GM19463 (cell line): ENCODE measurements at regions not wholly inside any gene's neighbourhood (a gene's known extent, or its start where the extent isn't known, plus 50 kb on each side); places are given as distances from the start of the nearest gene placed in this dataset.

Source experiments
- ATAC-seq: cut with Tn5 transposase; IDR thresholded peaks from one replicate; pipeline ENCODE4 v1.9.1; 2021; ENCODE audit warnings: mild to moderate bottlenecking, moderate library complexity; ENCODE audit not compliant: unreplicated experiment

DNA sequence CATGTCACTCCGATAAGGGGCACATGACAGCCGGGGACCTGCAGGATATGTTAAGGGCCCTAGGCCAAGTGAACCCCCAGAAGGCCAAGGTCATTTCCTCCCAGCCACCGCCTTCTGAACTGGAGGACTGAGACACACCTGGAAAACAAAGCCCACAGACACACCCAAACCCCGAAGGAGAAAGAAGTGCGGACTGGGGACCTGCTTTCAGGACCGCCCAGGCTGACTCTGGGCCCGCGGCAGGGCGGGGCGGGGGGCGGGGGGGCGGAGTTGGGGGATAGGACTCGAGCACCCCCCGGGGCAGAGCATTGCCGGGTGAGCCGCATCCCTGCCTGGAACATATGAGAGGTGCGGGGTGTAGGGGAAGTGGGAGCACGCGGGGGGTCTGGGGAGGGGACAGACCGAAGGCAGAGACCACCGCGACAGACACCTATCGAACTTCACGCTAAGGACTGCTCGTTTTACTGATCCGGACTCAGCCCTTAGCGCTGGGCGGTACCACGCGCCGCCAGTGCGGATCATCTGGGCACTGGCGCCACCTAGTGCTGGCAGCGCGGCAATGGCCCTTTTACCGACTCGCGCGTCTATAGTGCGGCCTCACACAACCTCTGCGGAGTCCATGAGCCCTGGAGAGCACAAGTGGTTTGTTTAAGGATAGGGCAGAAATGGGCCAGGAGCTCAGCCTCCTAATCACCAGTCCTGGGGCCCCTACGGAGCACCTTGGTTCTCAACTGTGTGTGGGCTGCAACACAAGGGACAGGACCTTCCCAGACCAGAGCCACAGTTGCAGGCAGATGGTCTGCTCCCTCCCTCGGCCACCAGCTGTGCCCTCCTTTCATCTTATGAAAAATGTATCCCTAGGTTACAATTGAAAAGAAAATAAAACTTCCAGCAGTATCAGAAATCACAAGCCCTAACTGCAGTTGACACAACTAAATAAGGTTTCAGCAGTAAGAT lies 157.6 kb downstream of the HERPUD2 start:
- ATAC-seq, result peak; percentile 99

DNA sequence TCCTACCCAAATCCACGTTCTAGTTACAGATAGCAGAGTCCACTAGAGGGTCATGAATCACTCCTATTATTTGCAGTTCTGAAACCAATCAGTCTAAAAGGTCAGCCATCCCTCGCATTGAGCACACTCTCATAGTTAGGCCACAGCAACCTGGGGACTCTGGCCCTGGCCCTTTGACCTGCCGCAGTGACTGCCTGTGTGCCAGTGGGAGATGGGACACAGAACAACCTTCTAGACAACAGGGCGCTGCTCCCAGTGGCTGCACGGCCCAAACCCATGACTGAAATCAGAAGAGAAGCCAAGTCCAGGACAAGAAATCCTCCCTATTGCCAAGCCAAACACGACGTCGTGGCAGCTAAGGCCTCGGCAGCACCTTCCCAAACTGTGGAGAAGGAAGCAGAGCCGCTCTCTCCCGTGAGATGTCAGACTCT lies 158.5 kb downstream of the HERPUD2 start:
- ATAC-seq, result no peak

DNA sequence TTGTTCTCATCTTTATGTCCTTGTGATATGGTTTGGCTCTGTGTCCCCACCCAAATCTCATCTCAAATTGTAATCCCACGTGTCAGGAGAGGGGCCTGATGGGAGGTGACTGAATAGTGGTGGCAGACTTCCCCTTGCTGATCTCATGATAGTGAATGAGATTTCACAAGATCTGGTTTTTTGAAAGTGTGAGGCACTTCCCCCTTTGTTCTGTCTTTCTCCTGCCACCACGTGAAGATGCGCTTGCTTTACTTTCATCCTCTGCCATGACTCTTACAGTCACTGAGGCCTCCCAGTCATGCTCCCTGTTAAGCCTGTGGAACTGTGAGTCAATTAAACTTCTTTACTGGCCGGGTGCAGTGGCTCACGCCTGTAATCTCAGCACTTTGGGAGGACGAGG lies 161.0 kb downstream of the HERPUD2 start:
- ATAC-seq, result no peak

DNA sequence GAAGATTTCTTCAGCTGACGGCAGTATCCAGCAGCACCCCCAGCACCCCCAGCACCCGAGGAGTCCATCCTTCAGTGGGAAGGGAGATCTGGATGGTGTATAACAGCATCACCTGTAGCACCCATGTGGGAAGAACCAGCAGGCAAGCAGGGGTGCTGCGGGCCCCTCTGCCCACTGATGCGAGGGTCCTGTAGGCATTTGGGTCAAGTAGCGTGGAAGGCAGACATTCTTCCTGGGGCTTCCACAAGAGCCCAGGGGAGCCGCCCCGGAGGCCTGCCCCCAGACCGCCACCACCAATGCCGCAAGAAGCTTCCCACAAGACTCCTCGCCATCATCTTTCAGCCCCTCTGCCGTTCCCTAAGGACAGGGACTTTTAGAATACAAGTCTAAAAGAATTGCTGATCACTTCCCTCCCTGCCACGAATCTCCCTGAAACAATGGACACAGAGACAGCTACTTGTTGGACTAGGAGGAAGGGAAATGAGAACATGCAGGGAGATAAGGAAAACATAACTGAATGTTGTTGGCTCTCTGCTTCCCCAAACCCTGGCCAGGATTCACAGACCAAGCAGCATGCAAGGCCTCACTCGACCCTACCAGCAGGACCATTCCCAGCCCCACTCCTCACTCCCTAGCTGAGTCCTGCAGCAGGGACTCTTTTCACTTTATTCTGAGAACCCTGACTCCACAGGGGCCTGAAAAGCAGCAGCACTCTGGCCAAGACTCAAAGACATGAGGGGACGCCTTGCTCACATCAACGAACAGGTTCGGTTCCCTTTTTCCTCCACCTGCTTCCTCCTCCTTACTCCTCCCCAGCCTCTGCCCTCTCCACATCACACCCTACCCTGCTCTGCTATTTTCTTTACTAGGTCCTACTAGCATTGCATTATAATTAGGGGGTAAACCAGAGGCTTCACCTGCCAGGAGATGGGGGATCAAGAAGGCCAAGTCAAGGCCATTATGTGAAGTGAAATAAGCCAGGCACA lies 164.5 kb downstream of the HERPUD2 start:
- no peak for ATAC-seq

DNA sequence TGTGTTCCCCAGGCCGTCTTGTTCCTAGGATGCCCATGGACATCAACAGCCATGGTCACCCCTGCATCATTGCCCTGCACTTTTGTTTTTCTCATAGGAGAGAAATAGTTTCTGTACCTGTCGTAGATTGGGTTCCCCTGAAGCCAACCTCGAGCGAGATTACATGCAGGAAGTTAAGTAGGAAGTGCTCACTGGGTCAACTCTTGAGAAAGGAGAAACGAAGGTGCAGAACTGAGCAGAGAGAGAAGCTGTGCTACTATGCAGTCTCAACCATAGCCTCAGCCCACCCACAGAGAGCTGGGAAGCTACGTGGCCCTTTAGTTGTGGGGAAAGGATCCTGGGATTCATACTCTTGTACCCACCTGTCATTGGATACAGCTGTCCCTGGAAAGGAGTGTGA lies 165.2 kb downstream of the HERPUD2 start:
- ATAC-seq, result no peak

DNA sequence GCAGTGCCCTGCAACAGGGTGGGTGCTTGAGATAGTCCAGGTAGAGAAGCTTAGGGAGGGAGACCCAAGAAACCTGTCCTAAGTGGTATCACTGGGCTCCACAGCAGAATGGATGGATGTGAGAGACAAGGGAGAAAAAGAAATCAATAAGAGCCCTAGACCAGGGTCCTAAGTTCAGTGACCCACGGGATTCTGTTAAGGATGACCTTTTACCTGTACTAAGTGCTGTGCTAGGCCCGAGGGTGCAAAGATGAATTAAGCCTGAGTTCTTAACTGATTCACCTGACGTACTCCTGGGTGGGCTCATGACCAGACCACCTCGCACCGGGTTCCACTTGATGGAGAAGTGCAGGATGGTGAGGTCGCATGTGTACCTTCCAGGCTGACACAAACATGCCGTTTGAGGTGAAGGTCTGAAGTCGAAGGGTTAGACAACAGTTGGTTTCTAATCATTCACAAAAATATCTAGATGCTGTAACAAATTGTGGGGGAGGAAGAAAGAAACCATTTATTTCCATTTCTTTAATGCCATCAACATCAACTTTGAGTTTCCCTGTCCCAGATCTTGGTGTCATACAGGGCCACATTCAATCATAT lies 166.5 kb downstream of the HERPUD2 start:
- ATAC-seq, result no peak

DNA sequence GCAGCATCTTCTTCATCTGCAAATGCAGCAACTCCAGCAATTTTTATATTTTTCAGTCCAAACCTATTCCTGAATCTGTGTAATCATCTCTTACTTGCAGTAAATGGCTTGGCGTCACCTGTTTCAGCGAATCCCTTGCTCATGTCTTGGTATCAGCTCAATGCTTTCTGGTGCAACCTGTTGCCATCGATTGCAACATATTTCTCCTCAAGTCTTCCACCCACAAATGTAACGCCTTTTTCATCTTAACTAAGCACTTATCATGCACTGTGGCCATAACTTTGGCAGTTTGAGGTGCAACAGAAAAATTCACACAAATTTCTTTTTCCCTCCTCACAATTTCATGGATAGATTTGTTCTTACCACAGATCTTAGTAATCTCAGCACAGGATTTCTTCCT lies 168.3 kb downstream of the HERPUD2 start:
- no peak for ATAC-seq

DNA sequence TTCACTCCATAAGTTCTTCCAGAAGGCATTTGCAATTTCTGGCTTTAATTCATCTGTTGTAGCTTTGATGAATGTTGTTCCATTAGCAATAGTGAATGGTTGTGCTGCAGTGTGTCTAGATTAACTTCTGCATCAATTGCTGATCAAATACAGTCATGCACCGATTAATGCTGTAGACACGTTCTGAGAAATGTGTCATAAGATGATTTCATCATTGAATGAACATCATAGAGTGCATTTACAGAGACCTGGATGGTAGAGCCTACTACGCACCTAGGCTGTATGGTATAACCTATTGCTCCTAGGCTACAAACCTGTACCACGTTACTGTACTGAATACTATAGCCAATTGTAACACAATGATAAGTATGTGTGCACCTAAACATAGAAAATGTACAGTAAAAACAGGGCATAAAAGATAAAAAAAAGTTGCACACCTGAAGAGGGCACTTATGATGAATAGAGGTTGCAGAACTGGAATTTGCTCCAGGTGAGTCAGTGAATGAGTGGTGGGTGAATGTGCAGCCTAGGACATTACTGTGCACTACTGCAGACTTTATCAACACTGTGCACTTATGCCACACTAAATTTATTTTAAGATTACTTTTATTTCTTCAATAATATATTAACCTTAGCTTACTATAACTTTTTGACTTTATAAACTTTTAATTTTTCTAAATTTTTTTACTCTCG lies 170.7 kb downstream of the HERPUD2 start:
- no peak for ATAC-seq

DNA sequence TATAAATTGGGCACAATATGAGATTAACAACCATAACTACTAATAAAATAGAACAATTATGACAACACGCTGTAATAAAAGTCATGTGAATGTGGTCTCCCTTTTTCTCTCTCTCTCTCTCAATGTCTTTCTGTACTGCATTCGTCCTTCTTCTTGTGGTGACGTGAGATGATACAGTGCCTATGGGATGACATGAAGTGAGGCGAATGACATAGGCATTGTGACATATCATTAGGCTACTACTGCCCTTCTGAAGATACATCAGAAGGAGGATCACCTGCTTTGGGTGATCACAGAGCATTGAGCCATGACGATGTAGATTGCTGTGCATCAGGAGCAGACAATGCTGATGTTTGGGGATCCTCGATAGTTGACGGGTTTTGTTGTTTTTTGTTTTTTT lies 171.6 kb downstream of the HERPUD2 start:
- ATAC-seq, result no peak

DNA sequence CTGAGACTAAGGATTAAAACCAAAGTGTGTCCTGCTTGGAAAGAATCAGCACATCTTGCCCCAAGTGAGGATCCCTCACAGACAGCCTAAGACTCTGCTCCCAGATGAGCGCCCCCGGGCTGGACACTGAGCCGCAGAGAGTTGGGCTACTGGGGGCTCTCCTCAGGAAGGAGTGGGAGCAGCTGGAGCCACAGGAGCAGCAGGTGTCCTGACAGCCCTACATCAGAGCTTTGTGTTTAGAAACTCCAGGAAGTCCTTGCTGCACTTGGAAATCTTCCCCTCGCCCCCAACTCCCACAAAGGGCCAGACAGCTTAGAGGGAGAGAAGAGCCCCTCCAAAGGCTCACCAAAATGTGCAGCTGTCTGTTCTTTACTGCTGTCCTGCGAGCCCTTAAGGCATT lies 172.2 kb downstream of the HERPUD2 start:
- ATAC-seq, result no peak

DNA sequence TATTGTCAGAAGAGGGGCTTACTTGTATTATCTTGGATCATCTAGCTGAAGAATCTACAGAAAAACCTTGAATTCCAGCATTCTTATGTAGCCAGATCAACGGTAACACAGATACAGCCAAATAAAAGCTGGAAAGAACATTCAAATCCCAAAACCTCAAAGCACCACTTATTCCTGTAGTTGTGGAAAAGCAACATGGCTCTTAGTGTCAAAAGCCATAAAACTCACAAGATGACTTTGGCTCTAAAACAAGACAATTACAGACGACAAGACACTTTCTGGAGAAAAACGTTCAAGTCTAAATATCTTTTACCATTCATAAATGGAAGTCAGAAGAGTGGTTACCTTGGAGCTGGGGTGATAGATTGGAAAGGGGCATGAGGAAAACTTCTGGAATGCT lies 173.0 kb downstream of the HERPUD2 start:
- ATAC-seq, result no peak

DNA sequence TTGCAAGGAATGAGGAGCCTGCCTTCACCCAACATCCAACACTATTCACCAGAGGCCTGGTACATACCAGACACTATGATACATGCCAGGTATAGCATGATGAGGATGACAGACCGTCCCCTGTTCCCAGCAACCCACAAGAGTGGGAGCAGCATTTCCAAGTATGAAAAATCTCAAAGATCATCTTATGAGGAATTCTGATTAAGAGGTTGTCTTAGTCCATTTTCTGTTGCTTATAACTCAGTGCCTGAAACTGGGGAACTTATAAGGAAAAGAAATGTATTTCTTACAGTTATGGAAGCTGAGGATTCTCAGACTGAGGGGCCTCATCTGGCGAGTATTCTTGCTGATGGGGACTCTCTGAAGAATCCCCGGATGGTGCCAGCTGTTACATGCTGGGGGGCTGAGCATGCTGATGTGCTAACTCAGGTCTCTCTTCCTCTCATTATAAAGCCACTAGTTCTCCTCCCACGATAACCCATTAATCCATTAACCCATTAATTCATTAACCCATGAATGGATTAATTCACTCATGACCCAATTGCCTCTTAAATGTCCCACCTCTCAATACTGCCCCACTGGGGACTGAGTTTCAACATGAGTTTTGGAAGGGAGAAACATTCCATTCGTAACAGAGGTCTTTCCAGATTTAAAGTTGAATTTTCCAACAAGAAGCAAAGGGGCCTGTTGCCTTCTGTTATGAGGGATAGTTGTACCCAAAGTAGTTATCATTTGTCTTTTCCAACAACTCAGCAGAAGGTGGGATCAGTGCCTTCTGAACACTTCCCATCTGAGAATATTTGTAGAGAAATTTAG lies 173.9 kb downstream of the HERPUD2 start:
- no peak for ATAC-seq

DNA sequence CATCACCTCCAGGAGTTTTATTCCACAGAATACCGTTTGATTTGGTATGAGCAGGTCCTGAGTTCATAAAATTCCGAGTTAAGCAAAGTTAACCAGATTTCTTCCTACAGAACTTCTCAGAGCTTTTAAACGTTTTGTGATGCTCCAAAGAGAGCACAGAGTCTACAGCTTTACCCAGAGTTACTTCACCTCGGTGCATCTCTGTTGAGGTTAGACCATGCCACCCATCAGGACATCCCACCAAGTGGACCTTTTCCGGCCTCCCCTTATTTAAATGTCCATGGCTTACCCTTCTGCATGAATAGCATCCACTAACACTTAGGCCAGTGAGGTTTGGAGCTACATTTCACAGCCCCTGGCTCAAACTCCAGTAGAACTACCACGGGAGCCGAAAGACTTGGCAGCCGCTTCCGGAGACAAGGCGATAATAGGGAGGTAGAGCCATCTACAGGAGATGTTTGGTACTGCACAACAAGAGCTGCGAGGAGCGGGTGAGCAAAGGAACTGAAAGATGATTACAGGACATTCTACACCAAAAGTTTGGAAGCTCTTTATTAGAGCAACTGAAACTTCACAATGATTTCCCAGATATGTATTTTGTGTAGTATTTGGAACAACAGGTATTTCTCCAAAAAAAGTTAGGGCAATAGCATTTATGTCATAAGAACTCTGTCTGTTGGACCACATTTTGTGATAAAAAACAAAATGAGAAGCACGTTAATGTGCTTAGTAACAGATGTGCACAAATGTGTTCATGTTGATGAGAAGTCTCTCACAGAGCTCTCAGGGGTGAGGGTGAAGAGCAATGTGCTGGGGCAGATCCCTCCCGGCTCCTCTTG lies 174.7 kb downstream of the HERPUD2 start:
- ATAC-seq, result peak; percentile 76

DNA sequence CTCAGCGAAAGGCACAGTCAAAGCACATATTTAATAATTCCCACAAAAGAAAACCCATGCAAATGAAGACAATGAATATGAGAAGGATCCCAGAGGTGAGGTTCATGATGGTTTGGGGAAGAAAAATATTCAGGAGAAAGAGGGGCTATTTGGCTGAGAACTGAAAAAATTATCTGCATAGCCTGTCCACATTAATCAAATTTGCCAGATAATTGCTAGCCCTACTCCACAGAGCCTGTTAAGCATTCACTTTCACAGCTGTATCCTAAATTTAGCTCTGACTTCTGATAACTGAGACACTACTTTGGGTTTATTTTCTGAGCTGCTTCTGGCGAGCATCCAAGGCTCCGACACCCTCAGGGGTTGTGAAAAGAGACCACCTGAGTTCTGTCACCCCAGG lies 176.2 kb downstream of the HERPUD2 start:
- ATAC-seq, result no peak

DNA sequence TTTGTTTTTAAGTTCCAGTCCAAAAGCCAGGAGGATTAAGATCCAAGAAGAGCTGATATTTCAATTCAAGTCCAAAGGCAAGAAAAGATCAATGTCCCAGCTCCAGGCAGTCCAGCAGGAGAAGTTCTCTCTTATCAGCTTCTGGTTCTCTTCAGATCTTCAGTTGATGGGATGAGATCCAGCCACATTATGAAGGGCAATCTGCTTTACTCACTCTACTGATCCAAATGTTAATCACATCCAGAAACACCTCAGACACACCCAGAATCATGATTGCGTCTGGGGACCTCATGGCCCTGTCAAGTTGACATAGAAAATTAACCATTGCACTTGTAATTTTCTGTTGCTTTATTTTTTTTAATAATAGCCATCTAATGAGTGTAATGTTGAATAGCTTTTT lies 178.4 kb downstream of the HERPUD2 start:
- ATAC-seq, result no peak

DNA sequence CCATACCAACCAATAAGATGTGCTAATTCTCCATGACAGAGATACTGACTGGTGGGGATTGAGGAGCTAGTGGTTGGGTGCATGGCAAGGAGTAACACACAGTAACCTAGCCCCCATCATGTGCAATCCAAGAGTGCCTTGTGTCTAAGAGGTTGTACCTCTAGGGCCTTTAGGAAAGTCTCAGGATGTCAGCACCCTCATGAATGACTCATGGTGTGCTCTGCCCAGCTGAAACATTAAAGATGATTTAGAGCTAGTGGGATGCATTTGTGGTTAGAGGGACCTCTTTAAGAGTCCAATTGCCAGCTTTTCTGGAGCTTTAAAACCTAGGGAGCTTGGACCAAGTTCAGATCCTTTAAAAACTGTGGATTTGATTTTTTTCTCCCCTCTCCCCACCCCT lies 181.1 kb downstream of the HERPUD2 start:
- no peak for ATAC-seq

DNA sequence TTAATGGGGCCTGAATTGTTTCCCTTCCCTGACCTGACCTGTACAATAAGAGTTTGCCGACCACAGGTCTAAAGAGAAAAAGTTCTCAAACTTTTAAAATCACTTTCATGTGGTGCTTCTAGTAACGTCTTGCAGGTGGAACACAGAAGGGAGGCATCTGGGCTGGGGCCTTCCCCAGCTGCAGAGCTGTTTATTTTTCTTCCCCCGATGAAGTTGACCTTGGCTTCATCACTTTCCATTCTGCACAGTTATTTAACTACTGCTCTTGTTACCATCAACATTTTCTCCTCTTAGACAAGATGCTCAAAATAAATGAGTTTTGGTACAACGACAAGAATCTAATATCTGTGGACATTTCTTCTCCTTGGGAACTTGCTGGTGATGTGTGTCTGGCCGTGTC lies 181.7 kb downstream of the HERPUD2 start:
- ATAC-seq, result no peak

DNA sequence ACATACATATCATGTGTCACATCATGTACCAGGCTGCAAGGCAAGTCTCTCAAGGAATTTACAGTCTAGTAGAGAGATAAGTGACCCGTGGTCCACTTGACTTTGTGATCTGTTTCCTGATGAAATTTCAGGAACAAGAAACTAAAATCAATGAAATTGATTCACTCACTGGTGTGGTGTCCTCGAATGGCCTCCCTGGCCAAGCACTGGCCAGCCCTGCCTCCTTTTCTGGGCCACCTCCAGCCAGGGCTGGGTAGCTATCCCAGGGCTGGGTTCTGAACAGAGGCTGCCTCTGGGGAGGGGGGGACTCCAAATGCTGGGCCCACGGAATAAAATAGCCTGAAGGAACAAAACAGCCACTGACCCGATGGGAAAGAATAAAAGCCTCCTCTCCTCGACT lies 182.2 kb downstream of the HERPUD2 start:
- no peak for ATAC-seq
